ENCODE measurements at regions not wholly inside any gene's neighbourhood (a gene's known extent, or its start where the extent isn't known, plus 50 kb on each side); places are given as distances from the start of the nearest gene placed in this dataset.

DNA sequence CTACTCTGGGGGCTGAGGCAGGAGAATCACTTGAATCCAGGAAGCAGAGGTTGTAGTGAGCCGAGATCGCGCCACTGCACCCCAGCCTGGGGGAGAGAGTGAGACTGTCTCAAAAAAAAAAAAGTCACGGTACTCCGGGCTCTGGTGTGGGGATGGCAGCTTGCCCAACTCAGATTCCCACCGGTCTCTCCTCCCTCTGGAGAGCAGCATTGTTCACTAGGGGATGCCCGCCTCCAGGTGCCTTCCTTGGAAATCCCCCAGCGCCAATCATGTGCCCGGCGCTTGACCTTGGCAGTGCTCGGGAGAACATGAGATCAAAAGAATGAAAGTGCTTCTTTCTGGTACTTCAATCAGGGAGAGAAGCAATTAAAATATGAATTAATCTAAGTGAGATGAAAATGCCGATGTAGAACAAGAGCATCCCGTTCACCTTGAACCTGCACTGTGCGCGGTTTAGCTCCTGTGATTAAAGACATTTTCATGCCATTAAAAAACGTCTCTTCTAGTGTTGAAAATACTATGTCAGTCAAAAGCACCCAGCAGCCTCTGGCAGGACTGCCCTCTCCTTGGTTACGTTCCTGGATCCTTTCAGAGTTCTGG is 1127.3 kb upstream of the AUTS2 start (continued):
- TF ChIP-seq ZNF114 (CRISPR knock-in tag; IDR thresholded peaks at IDR 0.05) = no peak
- TF ChIP-seq, protein P1, sequence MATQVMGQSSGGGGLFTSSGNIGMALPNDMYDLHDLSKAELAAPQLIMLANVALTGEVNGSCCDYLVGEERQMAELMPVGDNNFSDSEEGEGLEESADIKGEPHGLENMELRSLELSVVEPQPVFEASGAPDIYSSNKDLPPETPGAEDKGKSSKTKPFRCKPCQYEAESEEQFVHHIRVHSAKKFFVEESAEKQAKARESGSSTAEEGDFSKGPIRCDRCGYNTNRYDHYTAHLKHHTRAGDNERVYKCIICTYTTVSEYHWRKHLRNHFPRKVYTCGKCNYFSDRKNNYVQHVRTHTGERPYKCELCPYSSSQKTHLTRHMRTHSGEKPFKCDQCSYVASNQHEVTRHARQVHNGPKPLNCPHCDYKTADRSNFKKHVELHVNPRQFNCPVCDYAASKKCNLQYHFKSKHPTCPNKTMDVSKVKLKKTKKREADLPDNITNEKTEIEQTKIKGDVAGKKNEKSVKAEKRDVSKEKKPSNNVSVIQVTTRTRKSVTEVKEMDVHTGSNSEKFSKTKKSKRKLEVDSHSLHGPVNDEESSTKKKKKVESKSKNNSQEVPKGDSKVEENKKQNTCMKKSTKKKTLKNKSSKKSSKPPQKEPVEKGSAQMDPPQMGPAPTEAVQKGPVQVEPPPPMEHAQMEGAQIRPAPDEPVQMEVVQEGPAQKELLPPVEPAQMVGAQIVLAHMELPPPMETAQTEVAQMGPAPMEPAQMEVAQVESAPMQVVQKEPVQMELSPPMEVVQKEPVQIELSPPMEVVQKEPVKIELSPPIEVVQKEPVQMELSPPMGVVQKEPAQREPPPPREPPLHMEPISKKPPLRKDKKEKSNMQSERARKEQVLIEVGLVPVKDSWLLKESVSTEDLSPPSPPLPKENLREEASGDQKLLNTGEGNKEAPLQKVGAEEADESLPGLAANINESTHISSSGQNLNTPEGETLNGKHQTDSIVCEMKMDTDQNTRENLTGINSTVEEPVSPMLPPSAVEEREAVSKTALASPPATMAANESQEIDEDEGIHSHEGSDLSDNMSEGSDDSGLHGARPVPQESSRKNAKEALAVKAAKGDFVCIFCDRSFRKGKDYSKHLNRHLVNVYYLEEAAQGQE (IDR thresholded peaks at IDR 0.05; ENCODE audit: unreplicated experiment) = no peak

DNA sequence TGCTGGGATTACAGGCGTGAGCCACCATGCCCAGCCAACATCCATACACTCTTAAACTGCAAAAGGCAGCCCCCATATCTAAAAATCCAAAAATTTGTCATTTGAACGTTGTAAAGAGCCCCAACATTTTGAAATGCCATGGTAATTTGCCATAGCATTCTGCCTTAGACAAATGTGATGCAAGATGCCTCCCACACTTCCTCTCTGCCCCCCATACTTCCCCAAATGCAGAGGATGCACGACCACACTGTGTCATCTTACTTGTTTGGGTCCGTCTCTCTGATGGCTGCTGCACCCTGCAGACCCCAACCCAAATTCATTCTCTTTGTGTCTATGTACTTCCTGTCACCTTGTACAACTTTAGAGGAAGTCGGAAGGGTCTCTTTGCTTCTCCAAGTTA is 1125.6 kb upstream of the AUTS2 start:
- Histone ChIP-seq H3K4me2 (no peak overlapping the region), H3K4me3 (no peak overlapping the region), H3K79me2 (replicated peaks; ENCODE audit: insufficient read depth) (no peaks in the 10 kb centered on the region), H3K36me3 (ENCODE audit: insufficient read depth) (no peaks in the 10 kb centered on the region), H3K27ac (ENCODE audit: low read depth) (no peak overlapping the region), H3F3A (replicated peaks; ENCODE audit: low read depth) (no peaks in the 10 kb centered on the region), H4K20me1 (replicated peaks; ENCODE audit: insufficient read depth) (no peaks in the 10 kb centered on the region), H3K4me1 (ENCODE audit: insufficient read depth) (no peaks in the 10 kb centered on the region), H2AFZ (no peak overlapping the region), H3K9me2 (ENCODE audit: insufficient read depth) (no peaks in the 10 kb centered on the region), H3K27me3 (ENCODE audit: insufficient read depth) (no peaks in the 10 kb centered on the region)
- Mint-ChIP-seq H3K4me3 (no peak overlapping the region), H3K27me3 (ENCODE audit: insufficient read depth, low read depth, poor library complexity) (peaks cover 4% of the 10 kb centered on the region), H3K27ac (no peak overlapping the region), H3K36me3 (ENCODE audit: low read depth) (peaks cover 72% of the 10 kb centered on the region), H3K4me1 (no peaks in the 10 kb centered on the region), H3K9me3 (peaks cover 99% of the 10 kb centered on the region)
- ATAC-seq (no peak), DNase-seq (ENCODE audit: low spot score) (no peak)
- no peak for TF ChIP-seq NANOG (IDR thresholded peaks at IDR 0.05; ENCODE audit: borderline replicate concordance)
- TF ChIP-seq ZNF331 (CRISPR knock-in tag; IDR thresholded peaks at IDR 0.05; ENCODE audit: low read depth) = no peak
- TF ChIP-seq, protein P2, sequence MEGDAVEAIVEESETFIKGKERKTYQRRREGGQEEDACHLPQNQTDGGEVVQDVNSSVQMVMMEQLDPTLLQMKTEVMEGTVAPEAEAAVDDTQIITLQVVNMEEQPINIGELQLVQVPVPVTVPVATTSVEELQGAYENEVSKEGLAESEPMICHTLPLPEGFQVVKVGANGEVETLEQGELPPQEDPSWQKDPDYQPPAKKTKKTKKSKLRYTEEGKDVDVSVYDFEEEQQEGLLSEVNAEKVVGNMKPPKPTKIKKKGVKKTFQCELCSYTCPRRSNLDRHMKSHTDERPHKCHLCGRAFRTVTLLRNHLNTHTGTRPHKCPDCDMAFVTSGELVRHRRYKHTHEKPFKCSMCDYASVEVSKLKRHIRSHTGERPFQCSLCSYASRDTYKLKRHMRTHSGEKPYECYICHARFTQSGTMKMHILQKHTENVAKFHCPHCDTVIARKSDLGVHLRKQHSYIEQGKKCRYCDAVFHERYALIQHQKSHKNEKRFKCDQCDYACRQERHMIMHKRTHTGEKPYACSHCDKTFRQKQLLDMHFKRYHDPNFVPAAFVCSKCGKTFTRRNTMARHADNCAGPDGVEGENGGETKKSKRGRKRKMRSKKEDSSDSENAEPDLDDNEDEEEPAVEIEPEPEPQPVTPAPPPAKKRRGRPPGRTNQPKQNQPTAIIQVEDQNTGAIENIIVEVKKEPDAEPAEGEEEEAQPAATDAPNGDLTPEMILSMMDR (conservative IDR thresholded peaks at IDR 0.05; ENCODE audit: low read depth in 2 of 2) = no peak
- TF ChIP-seq, protein P3, sequence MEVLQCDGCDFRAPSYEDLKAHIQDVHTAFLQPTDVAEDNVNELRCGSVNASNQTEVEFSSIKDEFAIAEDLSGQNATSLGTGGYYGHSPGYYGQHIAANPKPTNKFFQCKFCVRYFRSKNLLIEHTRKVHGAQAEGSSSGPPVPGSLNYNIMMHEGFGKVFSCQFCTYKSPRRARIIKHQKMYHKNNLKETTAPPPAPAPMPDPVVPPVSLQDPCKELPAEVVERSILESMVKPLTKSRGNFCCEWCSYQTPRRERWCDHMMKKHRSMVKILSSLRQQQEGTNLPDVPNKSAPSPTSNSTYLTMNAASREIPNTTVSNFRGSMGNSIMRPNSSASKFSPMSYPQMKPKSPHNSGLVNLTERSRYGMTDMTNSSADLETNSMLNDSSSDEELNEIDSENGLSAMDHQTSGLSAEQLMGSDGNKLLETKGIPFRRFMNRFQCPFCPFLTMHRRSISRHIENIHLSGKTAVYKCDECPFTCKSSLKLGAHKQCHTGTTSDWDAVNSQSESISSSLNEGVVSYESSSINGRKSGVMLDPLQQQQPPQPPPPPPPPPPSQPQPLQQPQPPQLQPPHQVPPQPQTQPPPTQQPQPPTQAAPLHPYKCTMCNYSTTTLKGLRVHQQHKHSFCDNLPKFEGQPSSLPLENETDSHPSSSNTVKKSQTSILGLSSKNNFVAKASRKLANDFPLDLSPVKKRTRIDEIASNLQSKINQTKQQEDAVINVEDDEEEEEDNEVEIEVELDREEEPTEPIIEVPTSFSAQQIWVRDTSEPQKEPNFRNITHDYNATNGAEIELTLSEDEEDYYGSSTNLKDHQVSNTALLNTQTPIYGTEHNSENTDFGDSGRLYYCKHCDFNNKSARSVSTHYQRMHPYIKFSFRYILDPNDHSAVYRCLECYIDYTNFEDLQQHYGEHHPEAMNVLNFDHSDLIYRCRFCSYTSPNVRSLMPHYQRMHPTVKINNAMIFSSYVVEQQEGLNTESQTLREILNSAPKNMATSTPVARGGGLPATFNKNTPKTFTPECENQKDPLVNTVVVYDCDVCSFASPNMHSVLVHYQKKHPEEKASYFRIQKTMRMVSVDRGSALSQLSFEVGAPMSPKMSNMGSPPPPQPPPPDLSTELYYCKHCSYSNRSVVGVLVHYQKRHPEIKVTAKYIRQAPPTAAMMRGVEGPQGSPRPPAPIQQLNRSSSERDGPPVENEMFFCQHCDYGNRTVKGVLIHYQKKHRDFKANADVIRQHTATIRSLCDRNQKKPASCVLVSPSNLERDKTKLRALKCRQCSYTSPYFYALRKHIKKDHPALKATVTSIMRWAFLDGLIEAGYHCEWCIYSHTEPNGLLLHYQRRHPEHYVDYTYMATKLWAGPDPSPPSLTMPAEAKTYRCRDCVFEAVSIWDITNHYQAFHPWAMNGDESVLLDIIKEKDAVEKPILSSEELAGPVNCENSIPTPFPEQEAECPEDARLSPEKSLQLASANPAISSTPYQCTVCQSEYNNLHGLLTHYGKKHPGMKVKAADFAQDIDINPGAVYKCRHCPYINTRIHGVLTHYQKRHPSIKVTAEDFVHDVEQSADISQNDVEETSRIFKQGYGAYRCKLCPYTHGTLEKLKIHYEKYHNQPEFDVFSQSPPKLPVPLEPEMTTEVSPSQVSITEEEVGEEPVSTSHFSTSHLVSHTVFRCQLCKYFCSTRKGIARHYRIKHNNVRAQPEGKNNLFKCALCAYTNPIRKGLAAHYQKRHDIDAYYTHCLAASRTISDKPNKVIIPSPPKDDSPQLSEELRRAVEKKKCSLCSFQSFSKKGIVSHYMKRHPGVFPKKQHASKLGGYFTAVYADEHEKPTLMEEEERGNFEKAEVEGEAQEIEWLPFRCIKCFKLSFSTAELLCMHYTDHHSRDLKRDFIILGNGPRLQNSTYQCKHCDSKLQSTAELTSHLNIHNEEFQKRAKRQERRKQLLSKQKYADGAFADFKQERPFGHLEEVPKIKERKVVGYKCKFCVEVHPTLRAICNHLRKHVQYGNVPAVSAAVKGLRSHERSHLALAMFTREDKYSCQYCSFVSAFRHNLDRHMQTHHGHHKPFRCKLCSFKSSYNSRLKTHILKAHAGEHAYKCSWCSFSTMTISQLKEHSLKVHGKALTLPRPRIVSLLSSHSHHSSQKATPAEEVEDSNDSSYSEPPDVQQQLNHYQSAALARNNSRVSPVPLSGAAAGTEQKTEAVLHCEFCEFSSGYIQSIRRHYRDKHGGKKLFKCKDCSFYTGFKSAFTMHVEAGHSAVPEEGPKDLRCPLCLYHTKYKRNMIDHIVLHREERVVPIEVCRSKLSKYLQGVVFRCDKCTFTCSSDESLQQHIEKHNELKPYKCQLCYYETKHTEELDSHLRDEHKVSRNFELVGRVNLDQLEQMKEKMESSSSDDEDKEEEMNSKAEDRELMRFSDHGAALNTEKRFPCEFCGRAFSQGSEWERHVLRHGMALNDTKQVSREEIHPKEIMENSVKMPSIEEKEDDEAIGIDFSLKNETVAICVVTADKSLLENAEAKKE (CRISPR knock-in tag; IDR thresholded peaks at IDR 0.05) = no peak
- no peak for TF ChIP-seq EZH2phosphoT487 (IDR thresholded peaks at IDR 0.05; ENCODE audit: unreplicated experiment)
- no peak for TF ChIP-seq POLR2AphosphoS5 (IDR thresholded peaks at IDR 0.05; ENCODE audit: low read depth)
- TF ChIP-seq STAT1 (IDR thresholded peaks at IDR 0.05; ENCODE audit: unreplicated experiment) = no peak
- no peak for TF ChIP-seq EZH2 (IDR thresholded peaks at IDR 0.05; ENCODE audit: low read depth, unreplicated experiment)
- TF ChIP-seq, protein P4, sequence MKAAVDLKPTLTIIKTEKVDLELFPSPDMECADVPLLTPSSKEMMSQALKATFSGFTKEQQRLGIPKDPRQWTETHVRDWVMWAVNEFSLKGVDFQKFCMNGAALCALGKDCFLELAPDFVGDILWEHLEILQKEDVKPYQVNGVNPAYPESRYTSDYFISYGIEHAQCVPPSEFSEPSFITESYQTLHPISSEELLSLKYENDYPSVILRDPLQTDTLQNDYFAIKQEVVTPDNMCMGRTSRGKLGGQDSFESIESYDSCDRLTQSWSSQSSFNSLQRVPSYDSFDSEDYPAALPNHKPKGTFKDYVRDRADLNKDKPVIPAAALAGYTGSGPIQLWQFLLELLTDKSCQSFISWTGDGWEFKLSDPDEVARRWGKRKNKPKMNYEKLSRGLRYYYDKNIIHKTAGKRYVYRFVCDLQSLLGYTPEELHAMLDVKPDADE (IDR thresholded peaks at IDR 0.05) = no peak
